ENCODE measurements at regions not wholly inside any gene's neighbourhood (a gene's known extent, or its start where the extent isn't known, plus 50 kb on each side); places are given as distances from the start of the nearest gene placed in this dataset.

DNA sequence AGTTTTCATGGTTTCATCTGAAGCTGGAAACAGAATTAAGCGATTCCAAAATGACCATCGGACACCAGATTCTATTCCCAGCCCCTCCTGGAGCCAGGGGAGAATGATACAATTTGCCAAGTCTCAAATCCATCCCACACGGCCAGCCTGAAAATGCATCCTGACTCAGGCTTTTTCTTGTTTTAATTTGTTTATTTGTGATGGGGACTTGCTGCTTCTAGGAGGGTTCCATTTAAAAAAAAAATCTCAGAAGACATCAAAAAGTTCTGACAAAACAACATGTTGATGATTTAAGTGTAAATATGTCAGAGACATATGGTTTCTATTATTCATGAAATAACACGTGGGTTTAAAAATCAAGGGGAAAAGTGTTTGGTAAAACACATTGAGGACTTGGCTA lies 173.2 kb downstream of the GAS1 start:
- Histone ChIP-seq H3K27ac (no peak overlapping the region), H3K4me3 (no peak overlapping the region), H3K27me3 (no peaks in the 10 kb centered on the region), H3K9me3 (ENCODE audit: low read depth) (no peaks in the 10 kb centered on the region), H3K4me1 (ENCODE audit: low read depth) (peaks cover 4% of the 10 kb centered on the region), H3K36me3 (no peaks in the 10 kb centered on the region)
- no peak for DNase-seq (ENCODE audit: low read depth in 1 of 2, low spot score in 1 of 2)
- TF ChIP-seq, protein P1, sequence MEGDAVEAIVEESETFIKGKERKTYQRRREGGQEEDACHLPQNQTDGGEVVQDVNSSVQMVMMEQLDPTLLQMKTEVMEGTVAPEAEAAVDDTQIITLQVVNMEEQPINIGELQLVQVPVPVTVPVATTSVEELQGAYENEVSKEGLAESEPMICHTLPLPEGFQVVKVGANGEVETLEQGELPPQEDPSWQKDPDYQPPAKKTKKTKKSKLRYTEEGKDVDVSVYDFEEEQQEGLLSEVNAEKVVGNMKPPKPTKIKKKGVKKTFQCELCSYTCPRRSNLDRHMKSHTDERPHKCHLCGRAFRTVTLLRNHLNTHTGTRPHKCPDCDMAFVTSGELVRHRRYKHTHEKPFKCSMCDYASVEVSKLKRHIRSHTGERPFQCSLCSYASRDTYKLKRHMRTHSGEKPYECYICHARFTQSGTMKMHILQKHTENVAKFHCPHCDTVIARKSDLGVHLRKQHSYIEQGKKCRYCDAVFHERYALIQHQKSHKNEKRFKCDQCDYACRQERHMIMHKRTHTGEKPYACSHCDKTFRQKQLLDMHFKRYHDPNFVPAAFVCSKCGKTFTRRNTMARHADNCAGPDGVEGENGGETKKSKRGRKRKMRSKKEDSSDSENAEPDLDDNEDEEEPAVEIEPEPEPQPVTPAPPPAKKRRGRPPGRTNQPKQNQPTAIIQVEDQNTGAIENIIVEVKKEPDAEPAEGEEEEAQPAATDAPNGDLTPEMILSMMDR (IDR thresholded peaks at IDR 0.05; ENCODE audit: low read depth, low read length): no peak

DNA sequence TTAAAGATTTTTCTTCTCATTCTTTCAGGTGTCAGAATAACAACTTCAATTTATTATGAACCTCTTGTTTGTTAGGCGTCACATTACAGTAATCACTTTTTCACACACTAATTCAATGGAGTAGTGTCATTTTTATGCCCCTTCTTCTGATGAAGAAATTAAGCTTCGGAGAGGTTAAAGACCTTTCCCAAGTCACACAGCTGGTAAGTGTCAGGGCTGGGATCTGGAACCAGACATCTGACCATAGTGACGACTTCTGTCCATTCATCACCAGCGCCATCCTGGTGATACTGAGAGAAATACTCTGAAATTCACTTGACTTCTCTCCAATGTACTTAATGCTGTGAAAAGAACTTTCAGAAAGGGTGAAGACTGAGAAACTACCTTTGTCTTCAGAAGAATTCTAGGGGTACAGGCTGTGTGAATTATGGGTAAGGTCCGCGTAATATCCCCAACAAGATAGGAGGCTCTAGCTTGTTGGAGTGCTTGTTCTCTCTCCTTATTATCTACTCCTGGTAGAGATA lies 173.8 kb downstream of the GAS1 start:
- TF ChIP-seq, protein P1 (IDR thresholded peaks at IDR 0.05; ENCODE audit: low read depth, low read length): no peak
- Histone ChIP-seq H3K36me3 (no peaks in the 10 kb centered on the region), H3K27ac (no peak overlapping the region), H3K4me1 (ENCODE audit: low read depth) (peaks cover 4% of the 10 kb centered on the region), H3K9me3 (ENCODE audit: low read depth) (no peaks in the 10 kb centered on the region), H3K27me3 (no peaks in the 10 kb centered on the region), H3K4me3 (no peak overlapping the region)
- DNase-seq (ENCODE audit: low read depth in 1 of 2, low spot score in 1 of 2): no peak

DNA sequence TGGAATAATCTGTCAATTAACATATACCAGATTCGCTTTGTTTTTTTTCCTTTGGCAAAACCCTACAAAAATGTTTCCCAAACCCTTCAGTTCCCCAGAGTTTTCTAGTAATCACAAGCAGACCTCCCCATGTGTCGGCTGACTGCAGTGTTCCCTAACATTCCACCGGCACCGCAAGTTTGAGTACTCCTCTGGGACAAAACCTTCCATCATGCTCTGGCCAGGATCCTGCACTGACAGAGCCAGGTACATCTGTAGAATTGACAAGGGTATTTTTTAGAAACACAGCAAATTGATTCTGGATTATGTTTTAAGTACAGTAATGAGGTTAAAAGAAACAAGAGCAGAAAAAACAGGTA lies 174.7 kb downstream of the GAS1 start:
- DNase-seq (ENCODE audit: low read depth in 1 of 2, low spot score in 1 of 2): peak in 1 of 2 donors; percentile 50

DNA sequence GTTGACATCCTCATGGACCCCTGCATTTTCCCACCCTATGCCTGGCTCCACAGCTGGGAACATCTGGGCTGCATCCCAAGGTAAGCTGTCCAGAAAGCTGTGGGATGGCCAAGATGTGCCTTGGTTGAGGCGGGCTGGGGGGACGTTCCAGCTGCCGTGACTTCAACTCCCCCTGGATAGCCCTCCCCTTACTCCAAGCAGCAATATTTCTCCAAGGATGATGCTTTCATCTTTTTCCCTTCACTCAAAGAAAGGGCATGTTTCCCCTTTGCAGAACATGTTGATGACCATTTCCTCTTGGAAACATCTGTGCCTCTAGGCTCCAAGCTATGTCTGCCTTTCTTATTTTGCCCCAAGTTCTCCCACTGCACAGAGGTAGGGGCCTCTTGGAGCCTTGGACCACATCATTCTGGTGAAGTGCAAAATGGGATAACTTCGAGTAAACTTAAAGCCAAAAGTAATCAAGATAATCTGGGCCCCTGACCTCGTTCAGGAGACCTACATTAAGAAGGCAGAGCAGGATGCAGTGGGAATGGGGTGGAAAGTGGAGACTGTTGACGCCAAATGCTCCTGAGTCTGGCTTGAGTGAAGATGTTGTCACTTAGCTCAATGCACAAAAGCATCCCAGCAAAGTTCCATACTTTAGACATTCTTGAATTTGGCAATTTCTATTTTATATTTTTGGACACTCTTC lies 175.2 kb downstream of the GAS1 start:
- no peak overlapping the region for H3K27ac ChIP-seq

More for the DNA sequence above, 174.7 kb downstream of the GAS1 start:
- no peaks in the 10 kb centered on the region for H3K9me3 ChIP-seq (ENCODE audit: low read depth)
- no peaks in the 10 kb centered on the region for H3K36me3 ChIP-seq
- H3K27me3 ChIP-seq: no peaks in the 10 kb centered on the region
- no peak overlapping the region for H3K27ac ChIP-seq
- H3K4me3 ChIP-seq: no peak overlapping the region
- H3K4me1 ChIP-seq (ENCODE audit: low read depth): peaks cover 4% of the 10 kb centered on the region
- TF ChIP-seq, protein P1 (IDR thresholded peaks at IDR 0.05; ENCODE audit: low read depth, low read length): no peak

DNA sequence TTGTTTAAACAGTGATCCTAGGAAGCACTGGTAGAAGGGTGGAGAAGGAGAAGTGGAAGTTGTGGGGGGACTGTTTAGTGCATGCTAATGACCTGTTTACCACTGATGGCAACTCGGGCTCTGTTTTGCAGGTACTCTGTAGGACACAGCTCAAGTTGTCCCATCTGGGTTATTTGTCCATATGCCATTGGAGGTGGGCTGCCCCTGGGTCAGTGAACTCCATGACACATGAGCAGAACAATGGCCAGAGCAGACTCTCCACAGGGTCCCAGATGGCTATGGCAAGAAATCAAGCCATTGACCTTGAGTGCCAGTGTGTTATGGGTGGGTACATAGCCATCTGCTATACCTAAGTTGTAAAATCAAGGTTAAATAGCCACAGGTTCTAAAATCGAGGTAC lies 175.9 kb downstream of the GAS1 start:
- peaks cover 4% of the 10 kb centered on the region for H3K4me1 ChIP-seq (ENCODE audit: low read depth)
- H3K27me3 ChIP-seq: no peaks in the 10 kb centered on the region
- H3K4me3 ChIP-seq: no peak overlapping the region
- no peaks in the 10 kb centered on the region for H3K36me3 ChIP-seq
- H3K9me3 ChIP-seq (ENCODE audit: low read depth): no peaks in the 10 kb centered on the region
- TF ChIP-seq, protein P1 (IDR thresholded peaks at IDR 0.05; ENCODE audit: low read depth, low read length): no peak
- no peak for DNase-seq (ENCODE audit: low read depth in 1 of 2, low spot score in 1 of 2)
- no peak overlapping the region for H3K27ac ChIP-seq

More for the DNA sequence above, 175.2 kb downstream of the GAS1 start:
- no peaks in the 10 kb centered on the region for H3K27me3 ChIP-seq
- TF ChIP-seq, protein P1 (IDR thresholded peaks at IDR 0.05; ENCODE audit: low read depth, low read length): no peak
- H3K4me1 ChIP-seq (ENCODE audit: low read depth): peaks cover 4% of the 10 kb centered on the region
- H3K9me3 ChIP-seq (ENCODE audit: low read depth): no peaks in the 10 kb centered on the region
- no peaks in the 10 kb centered on the region for H3K36me3 ChIP-seq
- no peak overlapping the region for H3K4me3 ChIP-seq
- DNase-seq (ENCODE audit: low read depth in 1 of 2, low spot score in 1 of 2): no peak
